ENCODE measurements at regions not wholly inside any gene's neighbourhood (a gene's known extent, or its start where the extent isn't known, plus 50 kb on each side); places are given as distances from the start of the nearest gene placed in this dataset.

DNA sequence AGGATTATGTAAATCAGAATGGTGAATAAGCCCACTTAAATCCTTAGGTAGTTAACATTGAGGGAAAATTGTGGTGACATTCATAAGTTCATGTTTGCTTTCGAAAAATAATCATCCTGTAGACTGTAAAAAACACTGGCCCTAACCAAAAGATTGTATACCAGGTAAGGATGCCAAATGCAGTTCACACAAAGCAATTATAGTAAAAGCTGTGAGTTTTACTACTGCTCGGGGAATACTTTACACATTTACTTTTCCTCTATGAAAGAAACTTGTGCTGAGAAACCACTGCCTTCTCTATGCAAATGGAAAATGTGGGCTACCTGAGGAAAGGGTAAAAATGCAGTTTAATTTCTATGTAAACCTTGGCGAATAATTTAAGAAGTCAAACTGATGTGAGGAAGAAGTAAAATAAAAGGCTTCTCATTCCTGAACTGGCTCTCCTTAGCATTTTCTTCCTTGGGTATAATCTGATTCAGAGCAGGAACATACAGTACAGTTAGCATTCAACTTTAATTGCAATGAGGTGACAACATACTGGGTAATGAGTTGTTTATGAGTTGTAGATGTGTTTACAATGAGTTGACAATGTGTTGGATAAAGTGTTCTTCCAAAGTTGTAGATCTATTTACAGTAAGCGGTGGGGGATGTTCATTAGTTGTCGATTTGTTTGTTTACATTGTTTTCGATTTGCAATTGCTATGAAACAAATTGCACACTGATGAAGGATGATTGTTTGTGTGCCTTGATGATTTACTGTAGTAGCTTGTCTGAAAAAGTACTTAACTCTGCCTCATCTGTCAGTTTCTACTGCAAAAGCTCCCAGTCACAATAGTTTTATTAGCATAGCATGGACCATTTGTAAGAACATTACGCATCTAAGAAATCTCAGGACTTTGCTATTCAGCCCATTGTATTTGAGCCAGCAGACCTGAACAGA lies 453.0 kb upstream of the DPH6 start:
- TF ChIP-seq, protein P1, sequence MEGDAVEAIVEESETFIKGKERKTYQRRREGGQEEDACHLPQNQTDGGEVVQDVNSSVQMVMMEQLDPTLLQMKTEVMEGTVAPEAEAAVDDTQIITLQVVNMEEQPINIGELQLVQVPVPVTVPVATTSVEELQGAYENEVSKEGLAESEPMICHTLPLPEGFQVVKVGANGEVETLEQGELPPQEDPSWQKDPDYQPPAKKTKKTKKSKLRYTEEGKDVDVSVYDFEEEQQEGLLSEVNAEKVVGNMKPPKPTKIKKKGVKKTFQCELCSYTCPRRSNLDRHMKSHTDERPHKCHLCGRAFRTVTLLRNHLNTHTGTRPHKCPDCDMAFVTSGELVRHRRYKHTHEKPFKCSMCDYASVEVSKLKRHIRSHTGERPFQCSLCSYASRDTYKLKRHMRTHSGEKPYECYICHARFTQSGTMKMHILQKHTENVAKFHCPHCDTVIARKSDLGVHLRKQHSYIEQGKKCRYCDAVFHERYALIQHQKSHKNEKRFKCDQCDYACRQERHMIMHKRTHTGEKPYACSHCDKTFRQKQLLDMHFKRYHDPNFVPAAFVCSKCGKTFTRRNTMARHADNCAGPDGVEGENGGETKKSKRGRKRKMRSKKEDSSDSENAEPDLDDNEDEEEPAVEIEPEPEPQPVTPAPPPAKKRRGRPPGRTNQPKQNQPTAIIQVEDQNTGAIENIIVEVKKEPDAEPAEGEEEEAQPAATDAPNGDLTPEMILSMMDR (IDR thresholded peaks at IDR 0.05; ENCODE audit: borderline replicate concordance, extremely low read depth, low read length, poor library complexity, severe bottlenecking): no peak
- TF ChIP-seq EZH2 (IDR thresholded peaks at IDR 0.05; ENCODE audit: borderline replicate concordance, low read depth, low read length, severe bottlenecking): no peak

All from DND-41 (cell line).